ENCODE measurements at regions not wholly inside any gene's neighbourhood (a gene's known extent, or its start where the extent isn't known, plus 50 kb on each side); places are given as distances from the start of the nearest gene placed in this dataset.

DNA sequence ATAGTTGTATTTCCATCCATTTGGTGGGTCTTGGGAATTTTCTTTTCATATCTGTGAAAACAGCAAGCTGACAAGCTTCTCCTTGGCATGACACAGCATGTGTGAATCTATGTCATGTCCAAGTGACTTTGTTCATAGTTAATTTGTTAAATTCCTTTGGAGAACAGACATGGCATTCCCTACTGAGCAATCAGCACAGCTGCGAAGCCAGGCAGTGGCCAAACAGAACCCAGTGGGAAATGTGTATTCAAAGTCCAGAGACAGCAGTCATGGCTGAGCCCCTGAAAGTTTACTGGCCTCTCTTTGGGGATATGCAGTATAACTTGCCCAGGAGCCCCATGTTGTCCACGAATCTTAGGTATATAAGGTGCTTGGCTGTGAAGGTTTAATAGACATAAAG is 474.7 kb downstream of the NKX6-1 start:
- TF ChIP-seq, protein P1, sequence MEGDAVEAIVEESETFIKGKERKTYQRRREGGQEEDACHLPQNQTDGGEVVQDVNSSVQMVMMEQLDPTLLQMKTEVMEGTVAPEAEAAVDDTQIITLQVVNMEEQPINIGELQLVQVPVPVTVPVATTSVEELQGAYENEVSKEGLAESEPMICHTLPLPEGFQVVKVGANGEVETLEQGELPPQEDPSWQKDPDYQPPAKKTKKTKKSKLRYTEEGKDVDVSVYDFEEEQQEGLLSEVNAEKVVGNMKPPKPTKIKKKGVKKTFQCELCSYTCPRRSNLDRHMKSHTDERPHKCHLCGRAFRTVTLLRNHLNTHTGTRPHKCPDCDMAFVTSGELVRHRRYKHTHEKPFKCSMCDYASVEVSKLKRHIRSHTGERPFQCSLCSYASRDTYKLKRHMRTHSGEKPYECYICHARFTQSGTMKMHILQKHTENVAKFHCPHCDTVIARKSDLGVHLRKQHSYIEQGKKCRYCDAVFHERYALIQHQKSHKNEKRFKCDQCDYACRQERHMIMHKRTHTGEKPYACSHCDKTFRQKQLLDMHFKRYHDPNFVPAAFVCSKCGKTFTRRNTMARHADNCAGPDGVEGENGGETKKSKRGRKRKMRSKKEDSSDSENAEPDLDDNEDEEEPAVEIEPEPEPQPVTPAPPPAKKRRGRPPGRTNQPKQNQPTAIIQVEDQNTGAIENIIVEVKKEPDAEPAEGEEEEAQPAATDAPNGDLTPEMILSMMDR (conservative IDR thresholded peaks at IDR 0.05) = no peak
- no peak for TF ChIP-seq EZH2 (IDR thresholded peaks at IDR 0.05; ENCODE audit: low read depth)
